PC-3 (cell line): ENCODE measurements at regions not wholly inside any gene's neighbourhood (a gene's known extent, or its start where the extent isn't known, plus 50 kb on each side); places are given as distances from the start of the nearest gene placed in this dataset.

Source experiments
- ATAC-seq: fragments of 200-7000 bp; cut with Tn5 transposase; 2 replicates; pipeline ENCODE4 v1.9.1; 2020; ENCODE audit warnings: mild to moderate bottlenecking, moderate library complexity
- BruUV-seq: library from RNA; stranded (reverse); fragments of 400-500 nt; replicated peaks from 2 replicates; lab custom pipeline; 2021; lab: Mats Ljungman, UMichigan
- CTCF ChIA-PET: fragments of 300-600 bp; sonication (Branson Sonifier 250); formaldehyde crosslinking; loops from one replicate; lab custom pipeline; 2022; ENCODE audit warnings: antibody characterized with exemption; lab: Charles Lee
- POLR2A ChIA-PET: fragments of 300-600 bp; sonication (Branson Sonifier 250); formaldehyde crosslinking; loops from one replicate; lab custom pipeline; 2022; ENCODE audit warnings: antibody characterized with exemption; ENCODE audit not compliant: unreplicated experiment; lab: Charles Lee
- DNase-seq: peaks from one replicate; pipeline ENCODE4 v3.0.0-alpha.2; 2015
- H2AFZ ChIP-seq: fragments of 300-600 bp; sonication (generic); 2 replicates; pipeline ENCODE4 v1.6.0; 2016; ENCODE audit warnings: antibody characterized with exemption, low read length
- H3F3A ChIP-seq: fragments of 300-600 bp; sonication (generic); one replicate; pipeline ENCODE4 v1.6.0; 2017; ENCODE audit warnings: antibody characterized with exemption, low read length, control low read depth, mild to moderate bottlenecking; ENCODE audit not compliant: unreplicated experiment
- H3K27ac ChIP-seq: fragments of 300-600 bp; sonication (generic); 2 replicates; pipeline ENCODE4 v1.5.1; 2016; ENCODE audit warnings: mild to moderate bottlenecking, low read length
- H3K27me3 ChIP-seq: fragments of 300-600 bp; sonication (generic); 2 replicates; pipeline ENCODE4 v1.6.1; 2016; ENCODE audit warnings: low read length, mixed read lengths
- H3K36me3 ChIP-seq: fragments of 300-600 bp; sonication (generic); 2 replicates; pipeline ENCODE4 v1.6.1; 2016; ENCODE audit warnings: low read depth, mixed run types, low read length, mixed read lengths
- H3K4me1 ChIP-seq: fragments of 300-600 bp; sonication (generic); 2 replicates; pipeline ENCODE4 v1.5.1; 2016; ENCODE audit warnings: low read length; ENCODE audit not compliant: insufficient read depth
- H3K4me2 ChIP-seq: fragments of 300-600 bp; sonication (generic); 2 replicates; pipeline ENCODE4 v1.6.0; 2016; ENCODE audit warnings: low read length
- H3K4me3 ChIP-seq: fragments of 300-600 bp; sonication (generic); 2 replicates; pipeline ENCODE4 v1.5.1; 2016; ENCODE audit warnings: mild to moderate bottlenecking, low read length, mixed read lengths
- H3K79me2 ChIP-seq: fragments of 300-600 bp; sonication (generic); 2 replicates; pipeline ENCODE4 v1.6.1; 2017; ENCODE audit warnings: low read length, mixed read lengths
- H3K9ac ChIP-seq: fragments of 300-600 bp; sonication (generic); 2 replicates; pipeline ENCODE4 v1.6.0; 2016; ENCODE audit warnings: mild to moderate bottlenecking, low read length
- H3K9me2 ChIP-seq: fragments of 300-600 bp; sonication (generic); replicated peaks from 2 replicates; pipeline ENCODE4 v1.6.1; 2016; ENCODE audit warnings: mixed run types, low read length, mixed read lengths
- H3K9me3 ChIP-seq: fragments of 300-600 bp; sonication (generic); 2 replicates; pipeline ENCODE4 v1.6.1; 2016; ENCODE audit warnings: low read length, mixed read lengths
- H4K20me1 ChIP-seq: fragments of 300-600 bp; sonication (generic); 2 replicates; pipeline ENCODE4 v1.6.1; 2016; ENCODE audit warnings: low read length, mixed read lengths
- EZH2 ChIP-seq: fragments of 300-600 bp; sonication (generic); IDR thresholded peaks from one replicate; pipeline ENCODE4 v1.6.1; 2017; ENCODE audit warnings: antibody characterized with exemption, mild to moderate bottlenecking, low read length; ENCODE audit not compliant: unreplicated experiment
- EZH2phosphoT487 ChIP-seq: fragments of 300-600 bp; sonication (generic); IDR thresholded peaks from 2 replicates; pipeline ENCODE4 v1.6.1; 2018; ENCODE audit warnings: mild to moderate bottlenecking, antibody characterized with exemption, low read length, borderline replicate concordance
- intact Hi-C: fragments of 100-400 bp; cut with micrococcal nuclease; formaldehyde crosslinking; loops from 2 replicates; pipeline ENCODE4 v1.9.0; 2023
- TF ChIP-seq, protein P1 (sequence below): fragments of 300-600 bp; sonication (generic); conservative IDR thresholded peaks from 2 replicates; pipeline ENCODE4 v1.5.1; 2017; ENCODE audit warnings: antibody characterized with exemption, low read depth, mild to moderate bottlenecking, low read length

DNA sequence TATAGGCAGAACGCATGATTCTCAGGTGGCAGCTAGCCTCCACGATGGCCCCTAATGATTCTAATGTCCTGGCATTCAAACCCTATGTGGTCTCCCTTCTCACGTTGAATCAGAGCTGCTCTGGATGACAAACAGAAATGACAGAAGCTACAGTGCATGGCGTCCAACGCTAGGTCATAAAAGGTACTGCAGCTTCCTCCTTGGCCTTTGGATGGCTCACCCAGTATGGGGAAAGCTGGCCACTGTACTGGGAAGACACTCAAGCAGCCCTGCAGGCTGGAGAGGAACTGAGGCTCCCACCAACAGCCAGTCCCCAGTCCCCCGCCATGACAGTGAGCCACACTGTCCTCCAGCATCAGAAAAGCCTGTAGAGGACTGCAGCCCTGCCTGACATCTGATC, 286.3 kb downstream of the FAM43A start:
- no peak overlapping the region for H2AFZ ChIP-seq
- ChIA-PET CTCF (interaction anchor here (0.5 kb wide), 1 partner anchor 100 kb away, joined by 3 read pairs; no protein-coding TSS in a partner anchor), POLR2A (interaction anchor here (0.5 kb wide), 1 partner anchor 284 kb away, joined by 3 read pairs; no protein-coding TSS in a partner anchor)
- H3K9me3 ChIP-seq = no peaks in the 10 kb centered on the region
- no peaks in the 10 kb centered on the region for H3K9me2 ChIP-seq
- BruUV-seq = no TSS peak
- no peak overlapping the region for H3K9ac ChIP-seq
- no peaks in the 10 kb centered on the region for H3K27me3 ChIP-seq
- H3K36me3 ChIP-seq = no peaks in the 10 kb centered on the region
- DNase-seq (no peak), ATAC-seq (no peak; the same call in 1 of the 2 replicates)
- TF ChIP-seq EZH2 (no peak), EZH2phosphoT487 (no peak)
- TF ChIP-seq, protein P1, sequence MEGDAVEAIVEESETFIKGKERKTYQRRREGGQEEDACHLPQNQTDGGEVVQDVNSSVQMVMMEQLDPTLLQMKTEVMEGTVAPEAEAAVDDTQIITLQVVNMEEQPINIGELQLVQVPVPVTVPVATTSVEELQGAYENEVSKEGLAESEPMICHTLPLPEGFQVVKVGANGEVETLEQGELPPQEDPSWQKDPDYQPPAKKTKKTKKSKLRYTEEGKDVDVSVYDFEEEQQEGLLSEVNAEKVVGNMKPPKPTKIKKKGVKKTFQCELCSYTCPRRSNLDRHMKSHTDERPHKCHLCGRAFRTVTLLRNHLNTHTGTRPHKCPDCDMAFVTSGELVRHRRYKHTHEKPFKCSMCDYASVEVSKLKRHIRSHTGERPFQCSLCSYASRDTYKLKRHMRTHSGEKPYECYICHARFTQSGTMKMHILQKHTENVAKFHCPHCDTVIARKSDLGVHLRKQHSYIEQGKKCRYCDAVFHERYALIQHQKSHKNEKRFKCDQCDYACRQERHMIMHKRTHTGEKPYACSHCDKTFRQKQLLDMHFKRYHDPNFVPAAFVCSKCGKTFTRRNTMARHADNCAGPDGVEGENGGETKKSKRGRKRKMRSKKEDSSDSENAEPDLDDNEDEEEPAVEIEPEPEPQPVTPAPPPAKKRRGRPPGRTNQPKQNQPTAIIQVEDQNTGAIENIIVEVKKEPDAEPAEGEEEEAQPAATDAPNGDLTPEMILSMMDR = no peak
- intact Hi-C loops = no loop called here
- H3K4me1 ChIP-seq = no peaks in the 10 kb centered on the region
- H3K4me2 ChIP-seq = no peak overlapping the region
- no peak overlapping the region for H3K27ac ChIP-seq
- H3K4me3 ChIP-seq = no peak overlapping the region
- no peaks in the 10 kb centered on the region for H3K79me2 ChIP-seq
- H3F3A ChIP-seq = no peaks in the 10 kb centered on the region
- no peaks in the 10 kb centered on the region for H4K20me1 ChIP-seq

DNA sequence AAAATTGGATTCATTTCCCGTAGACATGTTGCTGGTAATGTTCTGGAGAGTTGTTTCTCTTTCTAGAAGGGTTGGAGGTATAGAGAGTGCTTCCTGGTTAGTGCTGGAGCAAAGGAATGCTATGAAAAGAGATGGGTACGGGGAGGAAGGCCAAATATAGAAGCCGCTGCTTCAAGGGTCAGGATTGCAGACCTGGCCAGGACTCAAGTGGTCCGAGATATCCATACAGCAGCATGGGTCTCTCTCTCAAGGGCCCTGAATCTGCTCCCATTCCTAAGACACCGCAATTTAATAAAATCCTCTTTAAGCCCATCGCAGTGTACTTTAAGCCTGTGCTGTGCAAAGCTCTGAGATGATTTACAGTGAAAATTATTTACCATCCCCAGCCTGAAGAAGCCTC, 287.0 kb downstream of the FAM43A start:
- Histone ChIP-seq H4K20me1 (no peaks in the 10 kb centered on the region), H3K27ac (no peak overlapping the region), H3K9ac (no peak overlapping the region), H3K4me3 (no peak overlapping the region), H3K9me3 (no peaks in the 10 kb centered on the region), H2AFZ (no peak overlapping the region), H3K27me3 (no peaks in the 10 kb centered on the region), H3K4me2 (no peak overlapping the region), H3K79me2 (no peaks in the 10 kb centered on the region), H3F3A (no peaks in the 10 kb centered on the region), H3K36me3 (no peaks in the 10 kb centered on the region), H3K9me2 (no peaks in the 10 kb centered on the region), H3K4me1 (no peaks in the 10 kb centered on the region)
- TF ChIP-seq, protein P1 = no peak
- BruUV-seq = no TSS peak
- ChIA-PET CTCF (interaction anchor here (0.5 kb wide), 1 partner anchor 101 kb away, joined by 3 read pairs; no protein-coding TSS in a partner anchor), POLR2A (interaction anchor here (0.5 kb wide), 1 partner anchor 285 kb away, joined by 3 read pairs; no protein-coding TSS in a partner anchor)
- DNase-seq (no peak), ATAC-seq (no peak)
- intact Hi-C loops = no loop called here

DNA sequence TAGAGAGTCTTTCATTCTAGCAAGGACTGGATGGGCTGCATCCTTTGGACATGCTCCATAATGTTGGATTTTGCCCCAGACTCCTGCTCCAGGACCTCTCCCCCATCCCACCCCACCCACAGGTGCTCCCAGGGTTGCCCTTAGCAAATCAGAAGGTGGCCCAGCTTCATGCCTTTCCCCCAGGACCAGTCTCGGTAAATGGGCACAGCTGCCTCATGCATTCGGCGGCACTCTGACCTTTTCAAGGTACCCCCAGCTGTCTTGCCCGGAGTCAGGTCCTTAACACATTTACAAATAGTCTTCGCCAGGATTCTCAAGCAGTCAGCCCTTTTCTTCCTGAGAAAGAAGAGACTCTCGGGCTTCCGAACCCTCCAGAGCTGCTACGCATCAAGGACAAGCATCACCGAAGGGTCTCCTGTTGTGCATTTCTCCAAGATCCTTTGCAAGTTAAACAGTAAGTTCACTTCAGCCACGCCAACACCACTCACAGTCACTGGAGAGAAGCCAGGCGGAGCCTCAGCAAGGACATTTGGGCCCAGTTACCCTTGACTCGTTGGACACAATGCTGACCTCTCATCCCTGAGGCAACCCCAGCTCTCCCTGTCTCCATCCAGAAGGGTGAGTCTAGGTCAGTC, 287.8 kb downstream of the FAM43A start:
- Histone ChIP-seq H2AFZ (no peak overlapping the region), H3K4me2 (no peak overlapping the region), H3K4me1 (no peaks in the 10 kb centered on the region), H3K9me3 (no peaks in the 10 kb centered on the region), H3K36me3 (no peaks in the 10 kb centered on the region), H3K27ac (no peak overlapping the region), H3K27me3 (no peaks in the 10 kb centered on the region), H3K79me2 (no peaks in the 10 kb centered on the region), H3K9ac (no peak overlapping the region), H3K4me3 (no peak overlapping the region), H3K9me2 (no peaks in the 10 kb centered on the region), H3F3A (no peaks in the 10 kb centered on the region), H4K20me1 (no peaks in the 10 kb centered on the region)
- intact Hi-C loops = no loop called here
- ChIA-PET CTCF (no interaction called here), POLR2A (no interaction called here)
- no TSS peak for BruUV-seq
- TF ChIP-seq EZH2 = no peak
- TF ChIP-seq EZH2phosphoT487 = no peak
- TF ChIP-seq, protein P1 = no peak
- ATAC-seq (no peak), DNase-seq (no peak)
